Lower lobe of right lung (tissue), 2 donors: ENCODE measurements at regions not wholly inside any gene's neighbourhood (a gene's known extent, or its start where the extent isn't known, plus 50 kb on each side); places are given as distances from the start of the nearest gene placed in this dataset.

ENCODE experiments used
- ATAC-seq, 2 donors: fragments of 200-7000 bp; cut with Tn5 transposase; one replicate each; pipeline ENCODE4 v1.9.1; 2020 to 2022; ENCODE audit warnings: mild to moderate bottlenecking in 2 of 2, moderate library complexity in 2 of 2
- DNase-seq: peaks from one replicate; pipeline ENCODE4 v3.0.0-alpha.2; 2020
- H3K27ac ChIP-seq: fragments of 200-600 bp; one replicate; pipeline ENCODE4 v1.8.0; 2022
- H3K27me3 ChIP-seq: fragments of 200-600 bp; one replicate; pipeline ENCODE4 v1.8.0; 2022; ENCODE audit warnings: low read depth
- H3K36me3 ChIP-seq: fragments of 200-600 bp; one replicate; pipeline ENCODE4 v1.8.0; 2022; ENCODE audit warnings: mild to moderate bottlenecking
- H3K4me1 ChIP-seq: fragments of 200-600 bp; one replicate; pipeline ENCODE4 v1.8.0; 2022
- H3K4me3 ChIP-seq: fragments of 200-600 bp; one replicate; pipeline ENCODE4 v1.8.0; 2022; ENCODE audit warnings: mild to moderate bottlenecking
- H3K9me3 ChIP-seq: fragments of 200-600 bp; one replicate; pipeline ENCODE4 v1.8.0; 2022
- CTCF ChIP-seq: fragments of 200-600 bp; IDR thresholded peaks from one replicate; pipeline ENCODE4 v1.8.0; 2022; ENCODE audit warnings: antibody characterized with exemption, mild to moderate bottlenecking
- intact Hi-C: fragments of 100-400 bp; cut with DNase I; formaldehyde crosslinking; loops from one replicate; pipeline ENCODE4 v1.11.0; 2022
- donor health status: DM: no; HTN: yes; CAD: no; lungs with severe emphysema.

- H3K36me3 ChIP-seq, result no peaks in the 10 kb centered on the region
- no peak overlapping the region for H3K27ac ChIP-seq
- no peaks in the 10 kb centered on the region for H3K9me3 ChIP-seq
- DNase-seq (no peak), ATAC-seq (no peak)
- intact Hi-C loops, result no loop called here
- H3K4me1 ChIP-seq, result no peaks in the 10 kb centered on the region
- no peak overlapping the region for H3K4me3 ChIP-seq
- H3K27me3 ChIP-seq, result no peaks in the 10 kb centered on the region
- no peak for TF ChIP-seq CTCF
Observed at GRCh38 chr13:40155201-40155600, 499.7 kb downstream of the COG6 start.

- H3K27ac ChIP-seq, result no peak overlapping the region
- H3K27me3 ChIP-seq, result no peaks in the 10 kb centered on the region
- ATAC-seq (no peak), DNase-seq (no peak)
- no peaks in the 10 kb centered on the region for H3K9me3 ChIP-seq
- H3K4me1 ChIP-seq, result no peaks in the 10 kb centered on the region
- no peak for TF ChIP-seq CTCF
- H3K36me3 ChIP-seq, result no peaks in the 10 kb centered on the region
- no peak overlapping the region for H3K4me3 ChIP-seq
- intact Hi-C loops, result no loop called here
Observed at GRCh38 chr13:40158218-40158617, 502.8 kb downstream of the COG6 start.

- no peaks in the 10 kb centered on the region for H3K4me1 ChIP-seq
- no peak overlapping the region for H3K4me3 ChIP-seq
- no peak for TF ChIP-seq CTCF
- no peaks in the 10 kb centered on the region for H3K36me3 ChIP-seq
- ATAC-seq, result no peak
- no peak for DNase-seq
- H3K9me3 ChIP-seq, result no peaks in the 10 kb centered on the region
- H3K27ac ChIP-seq, result no peak overlapping the region
- intact Hi-C loops, result no loop called here
- H3K27me3 ChIP-seq, result no peaks in the 10 kb centered on the region
Observed at GRCh38 chr13:40158757-40159156, 503.3 kb downstream of the COG6 start.

- Histone ChIP-seq H3K27me3 (no peaks in the 10 kb centered on the region), H3K36me3 (no peaks in the 10 kb centered on the region), H3K4me3 (no peak overlapping the region), H3K27ac (no peak overlapping the region), H3K4me1 (no peaks in the 10 kb centered on the region), H3K9me3 (no peaks in the 10 kb centered on the region)
- intact Hi-C loops, result no loop called here
- no peak for DNase-seq
- TF ChIP-seq CTCF, result no peak
- ATAC-seq, result no peak
Observed at GRCh38 chr13:40159736-40160135, 504.3 kb downstream of the COG6 start.

GRCh38 chr13:40160618-40161350 lies 505.3 kb downstream of the COG6 start:
- Histone ChIP-seq H3K4me1 (no peaks in the 10 kb centered on the region), H3K27ac (no peak overlapping the region), H3K36me3 (no peaks in the 10 kb centered on the region), H3K9me3 (no peaks in the 10 kb centered on the region), H3K4me3 (no peak overlapping the region), H3K27me3 (no peaks in the 10 kb centered on the region)
- no peak for ATAC-seq
- no peak for TF ChIP-seq CTCF
- DNase-seq, result no peak
- intact Hi-C loops, result no loop called here
